NOMO-1 treated with DMSO at 0.1 percent for 48 hours (cell line): ENCODE measurements at regions not wholly inside any gene's neighbourhood (a gene's known extent, or its start where the extent isn't known, plus 50 kb on each side); places are given as distances from the start of the nearest gene placed in this dataset.

Source experiments
- DNase-seq: peaks from one replicate; lab custom pipeline; 2025; ENCODE audit not compliant: unreplicated experiment; lab: John Stamatoyannopoulos, UW

DNA sequence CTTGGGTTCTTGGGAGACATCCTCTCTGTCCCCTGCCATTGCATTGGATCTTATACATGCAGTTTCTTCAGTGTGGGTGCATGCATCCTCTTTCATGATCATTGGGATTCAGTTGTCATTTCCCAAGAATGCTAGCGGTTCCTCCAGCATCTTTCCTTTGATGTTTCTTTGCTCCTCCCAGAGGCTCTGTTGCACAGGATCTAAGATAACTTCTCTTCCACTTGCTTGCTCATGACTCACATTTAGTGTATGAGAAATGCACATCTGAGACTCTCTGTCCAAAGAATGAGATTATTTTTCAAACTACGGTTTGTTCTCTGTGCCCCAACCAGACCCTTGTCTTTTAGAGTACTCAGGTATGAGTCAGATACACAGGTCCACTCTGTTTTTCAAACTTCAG is 197.1 kb downstream of the NDFIP2 start:
- no peak for DNase-seq

DNA sequence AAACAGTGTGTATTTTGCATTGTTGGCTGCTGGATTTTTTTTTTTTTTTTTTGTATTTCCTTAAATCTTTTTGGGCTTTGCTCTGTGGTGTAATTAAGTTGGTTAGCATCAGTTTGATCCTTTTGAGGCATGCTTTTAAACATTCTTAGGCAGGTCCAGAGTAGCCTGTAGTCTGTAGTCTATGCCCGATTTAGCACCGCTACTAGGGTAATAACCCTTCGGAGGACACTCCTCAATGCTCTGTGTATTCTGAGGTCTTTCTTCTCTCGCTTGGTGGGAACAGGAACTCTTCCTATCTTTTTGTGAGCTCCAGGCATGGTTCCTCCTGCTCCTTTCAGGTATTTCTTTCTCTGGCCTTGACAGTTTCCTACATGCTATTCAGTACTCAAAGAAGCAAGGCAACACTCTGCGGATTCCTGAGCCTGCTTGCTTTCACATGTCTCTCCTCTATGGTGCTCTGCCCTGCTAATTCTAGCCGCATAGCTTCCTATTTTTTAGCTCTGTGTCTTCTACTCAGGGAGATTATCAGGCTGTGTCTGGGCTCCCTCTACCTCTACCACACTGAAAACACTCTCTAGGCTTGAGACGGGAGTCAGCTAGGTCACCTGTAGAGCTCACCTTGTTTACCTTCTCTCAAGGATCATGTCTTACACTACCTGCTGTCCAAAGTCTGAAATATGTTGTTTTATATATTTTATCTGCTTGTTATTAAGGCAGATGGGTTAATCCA is 195.1 kb downstream of the NDFIP2 start:
- DNase-seq, result no peak

DNA sequence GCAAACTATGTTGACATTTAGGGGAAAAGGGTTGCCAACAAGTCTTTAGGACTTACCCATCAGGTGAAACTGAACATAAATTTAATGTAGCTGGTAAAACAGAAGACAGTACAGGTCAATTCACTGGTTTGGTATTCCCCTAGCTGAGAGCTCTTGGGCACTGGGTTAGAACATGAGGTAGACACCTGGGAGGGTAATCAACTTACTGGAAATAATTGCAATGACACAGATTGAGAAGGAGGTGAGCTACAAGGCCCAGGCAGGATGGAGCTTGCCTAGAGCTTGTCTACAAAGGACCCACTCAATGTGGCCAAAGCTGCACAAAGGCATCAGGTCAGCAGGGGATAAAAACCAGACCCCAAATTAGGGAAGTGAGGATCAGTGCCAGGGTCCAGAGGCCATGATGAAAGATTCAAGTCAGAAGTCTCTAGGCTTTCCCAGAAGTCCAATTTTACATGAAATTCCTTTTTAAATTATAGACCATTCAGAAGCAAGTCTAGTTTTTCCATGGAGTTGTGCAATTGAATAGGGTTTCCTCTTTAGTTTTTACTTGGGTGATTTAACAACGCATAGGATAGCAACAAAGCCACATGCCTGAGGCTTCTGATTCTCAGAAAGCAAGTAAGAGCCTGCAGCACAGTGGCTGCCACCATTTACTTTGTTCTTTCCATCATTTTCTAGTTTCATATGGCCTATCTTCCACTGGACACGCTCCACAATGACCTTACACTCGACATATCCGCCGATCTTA is 194.0 kb downstream of the NDFIP2 start:
- no peak for DNase-seq

DNA sequence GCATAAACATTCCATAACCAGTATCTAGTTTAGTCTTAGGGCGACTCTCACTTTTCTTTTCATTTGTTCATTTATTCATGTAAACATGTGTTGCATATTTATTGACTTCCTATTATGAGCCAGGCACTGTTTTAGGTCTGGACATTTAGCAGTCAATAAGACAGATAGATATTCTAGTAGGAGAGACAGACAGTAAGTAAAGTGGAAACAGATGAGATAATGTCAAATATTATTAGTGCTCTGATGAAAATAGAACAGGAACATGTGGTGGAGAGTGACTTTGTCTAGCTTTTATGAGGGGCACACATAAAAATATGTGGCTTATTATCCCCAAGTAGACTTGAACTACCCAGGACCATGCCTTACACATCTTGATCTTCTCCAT is 193.0 kb downstream of the NDFIP2 start:
- no peak for DNase-seq

DNA sequence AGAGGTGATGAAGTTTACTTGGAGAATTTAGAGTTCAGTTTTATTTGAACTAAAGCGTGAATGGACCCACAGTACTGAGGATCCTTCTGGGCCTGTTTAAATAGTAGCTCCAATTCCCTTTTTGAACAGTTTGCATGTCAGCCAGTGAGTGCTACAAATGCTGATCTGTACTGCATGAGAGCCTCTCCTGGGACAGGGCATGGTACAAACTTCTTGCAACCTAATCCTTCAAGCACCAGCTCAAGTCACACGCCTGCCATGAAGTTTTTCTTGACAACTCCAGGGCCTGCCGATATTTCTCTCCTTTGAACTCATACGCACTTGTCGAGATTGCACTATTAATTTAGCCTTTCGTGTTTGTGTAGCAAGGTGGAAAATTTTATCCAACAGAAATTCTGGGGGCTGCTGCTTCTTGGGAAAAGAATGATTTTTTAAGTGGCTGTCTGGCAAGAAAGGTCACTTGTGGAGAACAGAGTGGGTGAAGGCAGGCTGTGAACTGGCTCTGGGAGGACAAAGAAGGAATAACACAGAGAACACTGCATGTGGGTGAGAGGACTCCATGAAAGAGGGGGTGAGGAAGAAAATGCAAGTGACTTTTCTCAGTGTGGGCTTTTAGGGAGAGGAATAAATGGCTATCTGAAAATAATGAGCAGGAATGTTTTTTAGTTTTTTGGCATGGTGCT is 192.5 kb downstream of the NDFIP2 start:
- no peak for DNase-seq

DNA sequence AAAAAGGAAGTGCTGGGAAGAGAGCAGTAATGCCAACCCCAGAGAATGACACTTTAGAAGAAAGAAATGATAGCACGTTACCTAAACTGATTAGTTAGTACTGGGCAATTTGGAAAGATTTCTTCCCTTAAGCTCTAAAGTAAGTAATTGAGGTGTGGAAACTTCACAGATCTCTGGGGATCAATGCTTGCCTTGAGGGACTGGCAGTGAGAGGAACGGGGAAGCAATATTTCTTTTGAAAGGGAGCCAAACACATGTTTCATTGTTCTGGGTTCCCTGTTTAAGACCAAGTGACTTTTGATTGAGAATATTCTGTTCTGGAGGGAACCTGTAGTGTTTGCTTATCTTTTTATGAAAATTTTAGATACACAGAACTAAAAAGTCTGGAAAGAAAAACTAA is 190.5 kb downstream of the NDFIP2 start:
- peak; percentile 3 for DNase-seq

DNA sequence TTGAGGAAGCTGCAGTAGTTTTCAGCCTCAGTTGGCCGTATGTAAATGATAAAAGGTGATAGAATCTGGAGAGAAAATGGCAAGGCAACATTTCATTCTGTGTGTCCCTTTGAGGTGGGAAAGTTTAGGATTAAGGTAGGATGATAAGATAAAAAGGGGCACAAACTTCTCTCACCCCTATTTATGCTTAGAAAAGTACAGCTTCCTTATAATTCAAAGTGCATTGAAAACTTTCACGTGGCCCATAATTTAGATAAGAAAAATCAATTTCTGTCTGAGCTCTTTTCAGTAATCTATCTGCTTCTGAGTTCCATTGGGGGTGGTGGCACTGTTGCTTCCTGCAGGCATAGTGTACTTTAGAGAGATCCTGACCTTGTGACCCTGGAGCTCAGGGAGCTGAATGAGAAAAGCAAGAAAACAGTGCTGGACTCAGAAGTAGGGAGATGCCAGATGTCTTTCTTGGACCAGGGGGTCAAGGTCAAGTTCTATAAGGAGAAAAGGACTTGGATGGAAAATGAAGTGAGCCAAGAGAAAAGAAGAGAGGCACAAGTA is 187.3 kb downstream of the NDFIP2 start:
- DNase-seq, result no peak

DNA sequence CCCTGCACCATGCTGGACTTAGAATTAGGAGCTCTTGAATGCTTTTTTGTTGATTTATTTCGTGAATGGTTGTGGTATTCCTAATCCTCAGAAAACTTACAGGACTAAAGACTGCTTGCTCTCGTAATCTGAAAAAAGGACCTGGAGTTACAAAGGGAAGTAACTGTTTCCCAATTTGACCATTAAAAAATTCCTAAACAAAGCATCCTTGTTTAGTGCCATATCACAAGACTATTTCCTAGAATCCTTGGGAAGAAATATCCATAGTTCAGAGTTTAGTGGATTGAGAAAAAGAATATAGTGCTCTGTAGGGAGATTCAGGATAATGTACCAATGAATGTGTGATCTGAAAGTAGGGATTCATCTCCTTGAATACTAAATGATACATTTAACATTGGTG is 186.8 kb downstream of the NDFIP2 start:
- DNase-seq, result no peak

DNA sequence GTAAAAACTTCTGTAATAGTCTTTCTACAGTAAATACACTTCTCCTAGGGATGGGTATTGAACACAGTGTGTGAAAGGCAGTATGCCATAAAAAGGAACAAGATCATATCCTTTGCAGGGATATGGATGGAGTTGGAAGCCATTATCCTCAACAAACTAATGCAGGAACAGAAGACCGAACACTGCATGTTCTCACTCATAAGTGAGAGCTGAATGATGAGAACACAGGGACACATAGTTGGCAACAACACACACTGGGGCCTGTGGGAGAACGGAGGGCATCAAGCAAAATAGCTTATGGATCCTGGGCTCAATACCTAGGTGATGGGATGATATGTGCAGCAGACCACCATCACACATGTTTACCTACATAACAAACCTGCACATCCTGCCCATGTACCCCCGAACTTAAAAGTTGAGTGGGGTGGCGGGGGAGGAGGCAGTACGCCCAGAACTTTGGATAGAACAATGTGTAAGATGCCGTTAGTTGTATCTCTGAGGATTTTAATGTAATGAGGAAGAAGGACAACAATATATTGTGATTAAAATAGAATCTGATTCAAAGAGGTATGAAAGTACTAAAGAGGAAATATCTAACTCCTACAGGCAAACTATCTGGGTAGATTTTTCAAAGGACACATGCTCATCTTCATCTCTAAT is 183.2 kb downstream of the NDFIP2 start:
- DNase-seq, result no peak

DNA sequence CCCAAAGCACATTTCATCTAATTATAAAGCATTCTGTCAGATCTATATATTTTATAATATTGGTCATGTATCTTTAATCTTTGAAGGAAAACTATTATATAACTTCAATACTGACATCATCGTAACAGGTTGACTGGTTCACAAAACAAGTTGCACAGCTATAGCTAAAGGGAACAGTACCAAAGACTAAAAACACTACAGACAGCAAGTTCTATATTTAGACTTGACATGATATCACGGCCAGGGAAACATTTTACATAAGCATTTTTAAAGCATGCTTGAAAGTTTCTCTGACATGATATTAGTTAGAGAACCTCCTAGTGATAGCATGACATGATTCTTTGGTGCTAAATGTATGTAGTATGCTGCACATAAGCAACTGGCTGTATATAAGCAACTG is 182.5 kb downstream of the NDFIP2 start:
- DNase-seq, result no peak

DNA sequence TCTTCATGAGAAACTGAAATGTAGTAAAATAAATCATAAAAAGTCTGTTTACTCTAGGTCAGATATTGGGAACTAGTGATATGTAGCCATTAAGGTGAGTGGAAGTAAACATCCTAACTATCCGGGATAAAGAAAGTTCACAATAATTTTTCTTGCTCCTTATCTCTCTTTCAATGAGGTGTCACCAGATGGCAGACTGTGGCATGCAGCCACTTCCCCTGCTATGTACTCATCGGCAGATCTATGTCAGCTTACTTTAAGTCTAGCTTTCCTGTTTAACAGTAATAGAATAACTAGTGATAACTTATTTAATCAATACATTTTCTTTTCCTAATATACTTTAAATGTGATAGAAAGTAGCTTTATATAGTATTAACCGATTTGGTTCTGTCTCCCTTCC is 181.9 kb downstream of the NDFIP2 start:
- no peak for DNase-seq

DNA sequence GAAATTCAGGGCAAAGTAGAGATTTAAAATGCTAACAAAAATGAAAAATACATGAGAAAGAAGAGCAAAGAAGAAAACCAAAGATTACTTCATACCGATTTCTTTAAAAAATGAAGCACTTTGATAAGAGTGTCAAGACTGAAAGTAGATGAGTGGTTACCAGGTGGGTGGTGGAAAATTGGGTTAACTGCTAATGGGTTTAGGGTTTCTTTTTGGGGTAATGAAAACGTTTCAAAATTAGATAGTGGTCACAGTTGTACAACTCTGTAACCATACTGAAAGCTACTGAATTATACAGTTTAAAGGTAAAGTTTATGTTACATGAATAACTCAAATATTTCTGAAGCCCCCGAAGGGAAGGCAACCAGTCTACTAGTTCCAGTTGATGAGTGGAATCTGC is 179.4 kb downstream of the NDFIP2 start:
- no peak for DNase-seq

DNA sequence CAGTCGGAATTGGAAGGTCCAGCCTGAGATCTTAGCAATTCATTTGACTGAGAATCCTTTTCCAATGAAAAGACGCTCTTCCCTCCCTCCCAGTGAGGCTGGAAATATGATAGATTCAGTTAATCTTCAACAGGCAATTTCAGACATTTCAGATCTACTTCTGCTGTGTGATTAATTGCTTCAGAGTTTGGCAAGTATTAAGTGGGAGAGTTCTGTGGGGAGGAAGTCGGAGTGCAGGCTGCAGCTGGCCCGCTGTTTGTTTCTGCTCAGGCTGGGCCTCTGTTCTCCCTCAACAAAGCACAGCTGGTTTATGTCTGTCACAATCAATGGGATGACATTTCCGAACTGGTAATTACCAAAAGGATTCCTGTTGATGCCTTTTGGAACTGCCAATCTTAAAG is 178.2 kb downstream of the NDFIP2 start:
- DNase-seq, result no peak

DNA sequence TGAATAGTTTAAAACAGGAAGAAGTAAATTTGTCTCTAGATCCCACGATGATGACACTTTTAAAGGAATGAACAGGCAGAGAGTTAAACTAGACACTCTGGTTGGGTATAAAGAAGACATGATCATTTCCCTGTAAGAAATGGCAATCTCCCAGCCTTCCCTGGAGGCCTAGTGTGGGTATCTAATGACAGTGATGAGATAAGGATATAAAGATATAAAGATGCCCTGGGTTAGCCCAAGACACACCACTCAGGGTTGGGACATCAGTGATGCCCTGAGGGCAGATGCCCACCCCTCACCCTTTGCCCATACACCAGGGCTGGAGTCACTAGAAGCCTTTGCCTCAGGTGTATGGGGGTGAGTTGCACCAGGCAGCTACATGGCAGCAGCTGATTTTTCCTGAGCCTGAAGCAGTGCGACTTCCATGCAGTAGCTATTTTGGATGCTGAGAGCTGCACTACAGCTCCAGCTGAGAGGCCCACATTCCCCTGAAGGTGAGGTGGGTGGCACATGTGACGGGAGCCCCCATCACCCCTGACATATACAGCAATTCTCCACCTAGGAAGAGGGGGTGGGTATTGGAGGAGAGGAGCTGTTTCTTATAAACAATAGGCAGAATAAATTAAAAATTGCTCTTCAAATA is 177.5 kb downstream of the NDFIP2 start:
- DNase-seq, result no peak

DNA sequence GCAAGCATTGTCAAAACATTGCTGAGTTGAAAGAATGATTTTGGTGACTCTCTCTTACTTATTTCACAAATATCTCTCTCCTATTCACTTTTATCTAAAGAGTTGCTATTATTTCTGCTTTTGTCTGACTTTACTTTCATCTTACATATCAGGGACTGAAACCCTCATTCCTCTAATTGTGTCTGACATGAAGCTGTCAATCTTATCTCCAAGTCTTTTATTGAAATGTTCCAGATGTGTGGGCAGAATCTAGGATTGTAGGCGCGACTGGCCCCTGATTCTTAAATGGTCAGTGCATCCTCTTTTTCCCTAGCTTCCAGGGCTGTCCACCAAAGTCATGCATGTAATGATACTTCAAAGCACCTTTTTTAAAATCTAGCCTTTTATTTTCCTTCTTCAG is 174.6 kb downstream of the NDFIP2 start:
- no peak for DNase-seq

DNA sequence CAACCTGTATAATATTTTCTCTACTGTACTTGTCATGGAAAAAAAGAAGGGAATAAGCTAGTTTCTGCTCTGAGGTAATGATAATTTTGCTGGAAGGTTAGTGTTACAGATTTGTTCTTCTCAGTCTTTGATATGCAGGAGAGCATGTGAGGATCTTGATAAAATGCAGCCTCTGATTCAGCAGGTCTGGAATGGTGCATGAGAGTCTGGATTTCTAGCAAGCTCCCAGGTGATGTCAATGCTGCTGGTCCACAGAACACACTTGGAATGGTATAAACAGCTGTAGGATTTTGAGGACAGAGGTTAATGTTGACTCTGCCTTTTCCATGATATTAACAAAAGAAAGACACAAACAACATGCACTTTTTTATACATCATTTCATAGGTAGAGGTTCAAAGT is 173.6 kb downstream of the NDFIP2 start:
- DNase-seq, result no peak

DNA sequence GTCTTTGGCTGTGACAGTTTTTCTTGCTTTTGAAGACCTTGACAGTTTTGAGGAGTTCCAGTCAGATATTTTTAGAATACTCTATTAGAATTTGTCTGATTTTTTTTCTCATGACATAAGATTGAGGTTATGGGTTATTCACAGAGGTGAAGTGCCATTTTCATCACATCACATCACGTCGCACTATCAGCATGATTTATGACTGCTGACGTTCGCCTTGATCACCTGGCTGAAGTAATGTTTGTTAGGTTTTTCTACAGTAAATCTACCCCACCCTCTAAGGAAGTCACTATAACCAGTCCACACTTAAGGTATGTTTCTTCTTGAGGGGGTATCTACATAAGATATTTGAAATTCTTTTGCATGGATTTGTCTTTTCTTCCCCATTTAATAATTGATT is 169.7 kb downstream of the NDFIP2 start:
- no peak for DNase-seq

DNA sequence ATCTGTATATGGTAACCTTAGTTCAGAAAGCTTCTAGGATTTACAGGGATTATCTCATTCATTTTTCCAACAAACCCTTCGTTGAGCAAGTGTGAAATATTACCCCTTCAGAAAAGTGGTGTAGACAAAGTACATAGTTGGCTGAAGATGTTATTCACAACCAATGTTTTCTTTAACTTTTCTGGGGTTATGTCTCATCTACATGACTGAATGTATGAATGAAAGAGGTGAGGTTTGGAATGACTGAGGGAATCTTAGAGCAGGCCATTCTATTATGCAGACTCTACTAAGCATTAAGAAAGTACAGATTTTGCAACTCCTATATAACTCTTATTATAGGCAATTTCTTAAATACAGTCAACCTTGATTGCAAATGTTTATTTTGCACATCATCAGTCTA is 167.2 kb downstream of the NDFIP2 start:
- DNase-seq, result no peak

DNA sequence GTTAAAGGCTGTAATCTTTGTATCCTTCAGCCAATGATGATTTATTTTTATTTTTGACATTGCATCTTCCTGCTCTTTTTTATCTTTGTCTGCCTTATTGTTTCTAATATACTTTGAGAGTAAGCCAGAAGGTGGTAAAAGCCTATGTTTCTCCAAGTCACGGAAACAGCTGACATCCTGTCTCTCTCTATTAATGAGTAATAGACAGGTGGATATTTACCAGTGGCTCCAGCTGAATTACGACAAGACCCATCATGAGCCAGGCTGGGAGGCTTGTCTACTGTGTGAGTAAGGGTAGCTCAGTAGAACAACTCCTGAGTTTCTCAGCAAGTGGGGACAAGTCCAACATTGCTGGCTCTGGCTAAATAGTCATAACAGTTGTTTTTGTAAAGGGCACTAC is 166.6 kb downstream of the NDFIP2 start:
- DNase-seq, result no peak

DNA sequence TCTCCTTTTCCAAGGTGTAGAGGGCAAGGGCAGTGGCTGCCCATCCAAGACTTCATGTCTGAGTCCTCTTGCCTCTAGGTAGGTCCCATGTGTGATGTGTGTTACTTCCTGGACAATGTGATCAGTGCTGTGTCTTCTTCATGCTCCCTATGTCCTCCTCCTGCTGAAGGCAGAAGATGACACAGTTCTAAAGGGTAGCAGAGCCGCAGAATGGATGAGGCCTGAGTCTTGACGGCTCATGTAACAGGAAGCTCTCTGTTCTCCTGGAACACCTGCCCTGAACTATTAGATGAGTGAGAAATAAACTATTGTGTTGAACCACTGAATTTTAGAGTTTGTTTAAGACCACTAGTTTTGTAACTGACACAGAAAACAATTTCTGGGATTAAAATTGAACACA is 165.9 kb downstream of the NDFIP2 start:
- no peak for DNase-seq

DNA sequence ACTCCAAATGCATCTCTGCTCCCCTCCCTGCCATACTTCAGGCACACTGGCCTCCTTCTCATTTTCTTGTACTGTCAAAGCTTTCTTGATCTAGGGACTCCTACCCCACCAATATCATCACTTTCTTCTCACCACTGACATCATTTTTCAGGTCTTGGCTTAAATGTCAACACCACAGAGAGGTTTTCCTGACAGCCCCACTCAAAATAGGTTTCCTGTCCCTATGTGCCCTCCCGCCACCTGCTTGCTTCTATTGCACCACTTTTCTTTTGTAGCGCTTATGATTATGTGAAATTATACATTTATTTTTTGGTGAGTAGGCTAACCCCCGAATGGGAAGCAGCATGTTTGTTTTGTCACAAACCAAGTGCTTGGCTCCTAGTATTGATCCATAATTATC is 164.6 kb downstream of the NDFIP2 start:
- no peak for DNase-seq
